GM21786 (cell line): ENCODE measurements at regions not wholly inside any gene's neighbourhood (a gene's known extent, or its start where the extent isn't known, plus 50 kb on each side); places are given as distances from the start of the nearest gene placed in this dataset.

Experiments
- ATAC-seq: cut with Tn5 transposase; IDR thresholded peaks from one replicate; pipeline ENCODE4 v1.9.1; 2021; ENCODE audit not compliant: unreplicated experiment

GRCh38 chr15:66900586-66901310 lies 164.7 kb upstream of the SMAD3 start:
- ATAC-seq, result no peak

GRCh38 chr15:66901336-66902100 lies 163.9 kb upstream of the SMAD3 start:
- ATAC-seq, result no peak

- no peak for ATAC-seq
These were observed 160.2 kb upstream of the SMAD3 start for GRCh38 chr15:66905185-66905584.

GRCh38 chr15:66905954-66906353 lies 159.4 kb upstream of the SMAD3 start:
- no peak for ATAC-seq

GRCh38 chr15:66906668-66907614 lies 158.5 kb upstream of the SMAD3 start:
- no peak for ATAC-seq

GRCh38 chr15:66907826-66908743 lies 157.3 kb upstream of the SMAD3 start:
- ATAC-seq, result no peak

GRCh38 chr15:66908744-66909095 lies 156.7 kb upstream of the SMAD3 start:
- ATAC-seq, result no peak

- ATAC-seq, result no peak
These were observed 156.0 kb upstream of the SMAD3 start for GRCh38 chr15:66909381-66909890.

- no peak for ATAC-seq
These were observed 154.2 kb upstream of the SMAD3 start for GRCh38 chr15:66911131-66911700.

- no peak for ATAC-seq
These were observed 153.4 kb upstream of the SMAD3 start for GRCh38 chr15:66912001-66912400.

- no peak for ATAC-seq
These were observed 153.0 kb upstream of the SMAD3 start for GRCh38 chr15:66912441-66912840.

- ATAC-seq, result no peak
These were observed 147.4 kb upstream of the SMAD3 start for GRCh38 chr15:66917904-66918448.

GRCh38 chr15:66919421-66919820 lies 146.0 kb upstream of the SMAD3 start:
- no peak for ATAC-seq

GRCh38 chr15:66921319-66921915 lies 144.0 kb upstream of the SMAD3 start:
- no peak for ATAC-seq

- ATAC-seq, result no peak
These were observed 142.8 kb upstream of the SMAD3 start for GRCh38 chr15:66922608-66923007.

- no peak for ATAC-seq
These were observed 141.9 kb upstream of the SMAD3 start for GRCh38 chr15:66923438-66923881.

- ATAC-seq, result no peak
These were observed 140.5 kb upstream of the SMAD3 start for GRCh38 chr15:66924889-66925288.

GRCh38 chr15:66925721-66926120 lies 139.7 kb upstream of the SMAD3 start:
- ATAC-seq, result no peak
